HCT116 (cell line): ENCODE measurements at regions not wholly inside any gene's neighbourhood (a gene's known extent, or its start where the extent isn't known, plus 50 kb on each side); places are given as distances from the start of the nearest gene placed in this dataset.

Source experiments
- ATAC-seq: fragments of 200-7000 bp; cut with Tn5 transposase; 2 replicates; pipeline ENCODE4 v1.9.1; 2020; ENCODE audit warnings: mild to moderate bottlenecking, moderate library complexity
- BruUV-seq: library from RNA; stranded (reverse); fragments of 400-500 nt; replicated peaks from 2 replicates; lab custom pipeline; 2021; lab: Mats Ljungman, UMichigan
- CTCF ChIA-PET: fragments of 300-600 bp; sonication (Branson Sonifier 250); formaldehyde crosslinking; loops from one replicate; lab custom pipeline; 2021; ENCODE audit warnings: antibody characterized with exemption; lab: Charles Lee
- POLR2A ChIA-PET: fragments of 300-600, 350-600 bp; sonication (Branson Sonifier 250); formaldehyde crosslinking; loops from one replicate; lab custom pipeline; 2021; ENCODE audit warnings: antibody characterized with exemption; lab: Charles Lee
- RAD21 ChIA-PET, 2 experiments: fragments of 300-600 bp; sonication (Branson Sonifier 250); formaldehyde crosslinking; loops; one replicate each; lab custom pipeline; 2023; ENCODE audit warnings: low total read pairs in 2 of 2; ENCODE audit not compliant: uncharacterized antibody in 2 of 2, unreplicated experiment in 2 of 2, low non-redundant PET in 1 of 2; lab: Charles Lee
- DNase-seq: peaks from one replicate; pipeline ENCODE4 v3.0.0-alpha.2; 2010; ENCODE audit warnings: low read depth, low spot score
- H2AFZ ChIP-seq: fragments of 200-600 bp; shearing (Covaris generic), sonication (generic); 2 replicates; pipeline ENCODE4 v1.6.1; 2017; ENCODE audit warnings: low read depth, mixed run types, mixed read lengths, antibody characterized with exemption, low read length; ENCODE audit not compliant: poor library complexity, severe bottlenecking
- H3K27ac ChIP-seq: 2 replicates; pipeline ENCODE4 v1.5.1; 2012; ENCODE audit warnings: low read depth, low read length
- H3K27me3 ChIP-seq: fragments of 200-600 bp; sonication (generic); 2 replicates; pipeline ENCODE4 v1.6.1; 2016; ENCODE audit warnings: mixed run types, low read length, mixed read lengths; ENCODE audit not compliant: insufficient read depth
- H3K36me3 ChIP-seq, 2 experiments: fragments of 200-500 bp in 1 of 2; fragments of 200-600 bp in 1 of 2; sonication (Bioruptor generic) in 1 of 2; sonication (generic) in 1 of 2; 2 replicates each; pipeline versions ENCODE4 v1.5.1 to v1.6.1; 2014 to 2016; ENCODE audit warnings: low read length in 2 of 2, inconsistent platforms in 1 of 2, mixed read lengths in 1 of 2, mixed run types in 1 of 2; ENCODE audit not compliant: insufficient read depth in 2 of 2, control insufficient read depth in 1 of 2
- H3K4me1 ChIP-seq, 2 experiments: fragments of 200-600 bp in 1 of 2; sonication (generic) in 1 of 2; 2 replicates each; pipeline versions ENCODE4 v1.5.1 to v1.6.1; 2012 to 2017; ENCODE audit warnings: low read length in 2 of 2, inconsistent platforms in 1 of 2, mild to moderate bottlenecking in 1 of 2, mixed read lengths in 1 of 2, mixed run types in 1 of 2, moderate library complexity in 1 of 2; ENCODE audit not compliant: insufficient read depth in 2 of 2, control insufficient read depth in 1 of 2
- H3K4me2 ChIP-seq: fragments of 200-600 bp; sonication (generic); 2 replicates; pipeline ENCODE4 v1.6.1; 2017; ENCODE audit warnings: mixed run types, low read length, mixed read lengths
- H3K4me3 ChIP-seq, 2 experiments: fragments of 200-600 bp in 1 of 2; sonication (generic) in 1 of 2; replicated peaks in 1 of 2; 2 replicates each; pipeline ENCODE4 v1.5.1; 2011 to 2016; ENCODE audit warnings: low read length in 2 of 2, control low read depth in 1 of 2, low read depth in 1 of 2, mild to moderate bottlenecking in 1 of 2, mixed read lengths in 1 of 2, mixed run types in 1 of 2
- H3K79me2 ChIP-seq: fragments of 200-600 bp; sonication (generic); 2 replicates; pipeline ENCODE4 v1.6.1; 2017; ENCODE audit warnings: mild to moderate bottlenecking, mixed run types, low read length, moderate library complexity, mixed read lengths; ENCODE audit not compliant: insufficient read depth
- H3K9ac ChIP-seq: fragments of 200-600 bp; sonication (generic); 2 replicates; pipeline ENCODE4 v1.6.1; 2016; ENCODE audit warnings: low read length, mixed read lengths
- H3K9me2 ChIP-seq: fragments of 200-600 bp; sonication (generic), shearing (Covaris generic); 2 replicates; pipeline ENCODE4 v1.6.1; 2017; ENCODE audit warnings: mixed run types, mild to moderate bottlenecking, moderate library complexity; ENCODE audit not compliant: insufficient read depth
- H3K9me3 ChIP-seq, 2 experiments: fragments of 200-500 bp in 1 of 2; fragments of 200-600 bp in 1 of 2; sonication (Bioruptor generic) in 1 of 2; sonication (generic) in 1 of 2; 2 replicates each; pipeline ENCODE4 v1.6.1; 2014 to 2017; ENCODE audit warnings: low read length in 2 of 2, mixed read lengths in 2 of 2, inconsistent platforms in 1 of 2, low read depth in 1 of 2, mild to moderate bottlenecking in 1 of 2, mixed run types in 1 of 2, moderate library complexity in 1 of 2; ENCODE audit not compliant: control insufficient read depth in 1 of 2, insufficient read depth in 1 of 2
- H4K20me1 ChIP-seq: fragments of 200-600 bp; sonication (generic), shearing (Covaris generic); 2 replicates; pipeline ENCODE4 v1.6.1; 2017; ENCODE audit warnings: mixed run types, mild to moderate bottlenecking, moderate library complexity; ENCODE audit not compliant: insufficient read depth
- EGR1 ChIP-seq: IDR thresholded peaks from 2 replicates; pipeline ENCODE4 v1.6.1; 2012; ENCODE audit warnings: low read depth
- ELF1 ChIP-seq: IDR thresholded peaks from 2 replicates; pipeline ENCODE4 v1.6.1; 2012; ENCODE audit warnings: low read depth, borderline replicate concordance
- EZH2 ChIP-seq: fragments of 200-600 bp; sonication (generic); IDR thresholded peaks from 2 replicates; pipeline ENCODE4 v1.6.1; 2017; ENCODE audit warnings: antibody characterized with exemption, mixed run types
- EZH2phosphoT487 ChIP-seq: fragments of 200-600 bp; IDR thresholded peaks from 2 replicates; pipeline ENCODE4 v1.6.1; 2018; ENCODE audit warnings: antibody characterized with exemption, borderline replicate concordance
- FOSL1 ChIP-seq: IDR thresholded peaks from 2 replicates; pipeline ENCODE4 v1.6.1; 2012; ENCODE audit warnings: low read depth
- JUND ChIP-seq: IDR thresholded peaks from 2 replicates; pipeline ENCODE4 v1.6.1; 2012
- RAD21 ChIP-seq: IDR thresholded peaks from 2 replicates; pipeline ENCODE4 v1.6.1; 2012; ENCODE audit warnings: low read depth, mild to moderate bottlenecking
- SIN3A ChIP-seq: IDR thresholded peaks from 2 replicates; pipeline ENCODE4 v1.6.1; 2012; ENCODE audit warnings: low read depth
- ZNF274 ChIP-seq: fragments of 200-500 bp; sonication (Bioruptor generic); IDR thresholded peaks from 2 replicates; pipeline ENCODE4 v1.6.1; 2014; ENCODE audit warnings: mild to moderate bottlenecking, low read depth, low read length, inconsistent platforms
- intact Hi-C: fragments of 100-400 bp; cut with micrococcal nuclease; formaldehyde crosslinking; loops from 2 replicates; pipeline ENCODE4 v1.10.0; 2022
- TF ChIP-seq, protein P1 (sequence below): IDR thresholded peaks from 2 replicates; pipeline ENCODE4 v1.6.1; 2011; ENCODE audit warnings: mild to moderate bottlenecking, low read length, moderate library complexity; ENCODE audit not compliant: insufficient replicate concordance; ENCODE audit errors: extremely low read depth
- TF ChIP-seq, protein P2 (sequence below): IDR thresholded peaks from 2 replicates; pipeline ENCODE4 v1.6.1; 2012

DNA sequence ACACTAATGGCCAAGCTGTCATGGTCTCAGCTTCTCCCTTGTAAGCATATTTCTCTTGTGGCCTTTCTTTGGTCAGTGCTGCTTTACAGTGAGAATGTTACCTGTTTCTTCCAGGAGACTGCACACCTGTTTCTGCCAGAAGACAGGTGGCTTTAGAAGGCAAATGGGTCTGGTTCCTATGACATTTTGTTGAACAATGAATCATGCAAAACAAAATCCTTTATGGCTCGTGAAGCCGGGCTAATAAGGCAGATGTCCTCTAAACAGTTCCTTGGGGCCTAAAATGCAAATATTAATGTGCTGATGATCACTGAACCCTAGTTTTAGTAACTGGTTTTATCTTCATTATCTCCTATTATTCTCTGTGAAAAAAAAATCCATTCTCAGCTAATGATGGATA is 927.6 kb downstream of the GALC start:
- no peak for TF ChIP-seq ZNF274
- TF ChIP-seq RAD21, result no peak
- H3K27ac ChIP-seq, result no peak overlapping the region
- RAD21 ChIA-PET, result no interaction called here
- no peaks in the 10 kb centered on the region for H3K79me2 ChIP-seq
- peaks cover 6 to 23% of the 10 kb centered on the region in 2 experiments; a peak in 2 of 4 replicates for H3K9me3 ChIP-seq
- H2AFZ ChIP-seq, result no peak overlapping the region
- H4K20me1 ChIP-seq, result no peaks in the 10 kb centered on the region
- POLR2A ChIA-PET, result no interaction called here
- DNase-seq (no peak), ATAC-seq (no peak)
- H3K27me3 ChIP-seq, result no peaks in the 10 kb centered on the region
- H3K9me2 ChIP-seq, result no peaks in the 10 kb centered on the region
- H3K4me3 ChIP-seq, result no peak overlapping the region
- CTCF ChIA-PET, result no interaction called here
- H3K4me2 ChIP-seq, result no peak overlapping the region
- no peaks in the 10 kb centered on the region for H3K4me1 ChIP-seq
- BruUV-seq, result no TSS peak
- H3K36me3 ChIP-seq, result no peaks in the 10 kb centered on the region
- no peak overlapping the region for H3K9ac ChIP-seq
- intact Hi-C loops, result no loop called here

DNA sequence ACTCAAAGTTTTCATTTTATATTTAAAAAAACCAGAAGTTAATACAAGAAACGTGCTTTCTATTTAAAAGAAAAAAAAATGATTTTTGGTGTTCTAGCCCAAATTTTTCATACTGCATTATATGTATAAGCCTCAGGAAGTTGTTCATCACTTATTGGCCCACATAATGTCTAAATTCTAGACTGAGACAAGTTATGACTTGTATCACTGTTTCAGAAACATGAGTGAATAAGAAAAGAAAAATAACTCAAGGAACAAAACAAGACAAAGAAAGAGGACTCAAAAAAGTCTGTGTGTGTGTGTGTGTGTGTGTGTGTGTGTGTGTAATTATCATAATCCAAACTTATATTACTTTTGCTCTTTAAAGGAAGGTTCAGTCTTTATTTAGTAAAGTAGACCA is 929.8 kb downstream of the GALC start:
- no TSS peak for BruUV-seq
- no peak overlapping the region for H3K9ac ChIP-seq
- H2AFZ ChIP-seq, result no peak overlapping the region
- H3K4me1 ChIP-seq, result no peaks in the 10 kb centered on the region
- POLR2A ChIA-PET, result no interaction called here
- H3K4me3 ChIP-seq, result no peak overlapping the region
- no peak for TF ChIP-seq ELF1
- TF ChIP-seq, protein P1, sequence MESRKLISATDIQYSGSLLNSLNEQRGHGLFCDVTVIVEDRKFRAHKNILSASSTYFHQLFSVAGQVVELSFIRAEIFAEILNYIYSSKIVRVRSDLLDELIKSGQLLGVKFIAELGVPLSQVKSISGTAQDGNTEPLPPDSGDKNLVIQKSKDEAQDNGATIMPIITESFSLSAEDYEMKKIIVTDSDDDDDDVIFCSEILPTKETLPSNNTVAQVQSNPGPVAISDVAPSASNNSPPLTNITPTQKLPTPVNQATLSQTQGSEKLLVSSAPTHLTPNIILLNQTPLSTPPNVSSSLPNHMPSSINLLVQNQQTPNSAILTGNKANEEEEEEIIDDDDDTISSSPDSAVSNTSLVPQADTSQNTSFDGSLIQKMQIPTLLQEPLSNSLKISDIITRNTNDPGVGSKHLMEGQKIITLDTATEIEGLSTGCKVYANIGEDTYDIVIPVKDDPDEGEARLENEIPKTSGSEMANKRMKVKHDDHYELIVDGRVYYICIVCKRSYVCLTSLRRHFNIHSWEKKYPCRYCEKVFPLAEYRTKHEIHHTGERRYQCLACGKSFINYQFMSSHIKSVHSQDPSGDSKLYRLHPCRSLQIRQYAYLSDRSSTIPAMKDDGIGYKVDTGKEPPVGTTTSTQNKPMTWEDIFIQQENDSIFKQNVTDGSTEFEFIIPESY, result no peak
- no peak for TF ChIP-seq EGR1
- no peak for TF ChIP-seq JUND
- no peak for TF ChIP-seq EZH2phosphoT487
- no peak for TF ChIP-seq FOSL1
- no peak for TF ChIP-seq SIN3A
- TF ChIP-seq EZH2, result no peak
- TF ChIP-seq, protein P2, sequence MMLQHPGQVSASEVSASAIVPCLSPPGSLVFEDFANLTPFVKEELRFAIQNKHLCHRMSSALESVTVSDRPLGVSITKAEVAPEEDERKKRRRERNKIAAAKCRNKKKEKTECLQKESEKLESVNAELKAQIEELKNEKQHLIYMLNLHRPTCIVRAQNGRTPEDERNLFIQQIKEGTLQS, result no peak
- no peak for DNase-seq
- no peaks in the 10 kb centered on the region for H3K79me2 ChIP-seq
- RAD21 ChIA-PET, result no interaction called here
- H4K20me1 ChIP-seq, result no peaks in the 10 kb centered on the region
- no peak for ATAC-seq
- H3K27ac ChIP-seq, result no peak overlapping the region
- intact Hi-C loops, result no loop called here
- no peak overlapping the region for H3K4me2 ChIP-seq
- CTCF ChIA-PET, result no interaction called here
- H3K36me3 ChIP-seq, result no peaks in the 10 kb centered on the region
- H3K27me3 ChIP-seq, result no peaks in the 10 kb centered on the region
- H3K9me2 ChIP-seq, result no peaks in the 10 kb centered on the region
- H3K9me3 ChIP-seq, result peaks cover 6 to 18% of the 10 kb centered on the region in 2 experiments; a peak in 2 of 4 replicates
